Heart right ventricle (tissue), 16 donors: ENCODE measurements at regions not wholly inside any gene's neighbourhood (a gene's known extent, or its start where the extent isn't known, plus 50 kb on each side); places are given as distances from the start of the nearest gene placed in this dataset.
"Not testable (repeated sequence)": the region's sequence is repeated elsewhere in the genome, so short reads cannot be mapped to it uniquely, and the experiment has no call there.

Experiments
- ATAC-seq, 8 donors: fragments of 200-7000 bp; cut with Tn5 transposase; one replicate each; pipeline ENCODE4 v1.9.1; 2020; ENCODE audit warnings: mild to moderate bottlenecking in 8 of 8, moderate library complexity in 8 of 8, moderate number of reproducible peaks in 1 of 8
- DNase-seq, 2 donors: peaks; one replicate each; pipeline ENCODE4 v3.0.0-alpha.2; 2020
- H3K27ac ChIP-seq, 10 donors: fragments of 200-600 bp; sonication (generic) in 2 of 10; one replicate each; pipeline versions ENCODE4 v1.5.0 to v1.8.0; 2020 to 2022; ENCODE audit warnings: mild to moderate bottlenecking in 3 of 10
- H3K27me3 ChIP-seq, 7 donors: fragments of 200-600 bp; one replicate each; pipeline ENCODE4 v1.8.0; 2021 to 2022; ENCODE audit warnings: mild to moderate bottlenecking in 2 of 7
- H3K36me3 ChIP-seq, 9 donors: fragments of 200-600 bp; sonication (generic) in 1 of 9; one replicate each; pipeline versions ENCODE4 v1.5.0 to v1.8.0; 2020 to 2022; ENCODE audit warnings: mild to moderate bottlenecking in 2 of 9
- H3K4me1 ChIP-seq, 9 donors: fragments of 200-600 bp; sonication (generic) in 1 of 9; one replicate each; pipeline versions ENCODE4 v1.5.0 to v1.8.0; 2020 to 2022; ENCODE audit warnings: mild to moderate bottlenecking in 4 of 9
- H3K4me3 ChIP-seq, 10 donors: fragments of 200-600 bp; sonication (generic) in 2 of 10; one replicate each; pipeline versions ENCODE4 v1.5.0 to v1.8.0; 2020 to 2022; ENCODE audit warnings: mild to moderate bottlenecking in 7 of 10, moderate library complexity in 2 of 10
- H3K9me3 ChIP-seq, 11 donors: fragments of 200-600 bp in 10 of 11; sonication (generic) in 2 of 11; one replicate each; pipeline versions ENCODE4 v1.5.0 to v1.8.0; 2013 to 2022; ENCODE audit warnings: mild to moderate bottlenecking in 2 of 11, control low read depth in 1 of 11, moderate library complexity in 1 of 11
- CTCF ChIP-seq, 9 donors: fragments of 200-600 bp; sonication (generic) in 2 of 9; IDR thresholded peaks; one replicate each; pipeline versions ENCODE4 v1.5.0 to v1.8.0; 2021 to 2022; ENCODE audit warnings: antibody characterized with exemption in 9 of 9, mild to moderate bottlenecking in 5 of 9, moderate library complexity in 1 of 9
- WGBS, 2 donors: extraction: QIAGEN DNeasy Blood & Tissue Kit; methylation state at CpG; one replicate each; pipeline ENCODE4 v1.1.7; 2013; ENCODE audit warnings: inconsistent platforms in 1 of 2; 5-methylcytosine and 5-hydroxymethylcytosine counted together
- intact Hi-C, 10 donors: fragments of 100-400 bp; cut with DNase I; formaldehyde crosslinking; loops; one replicate each; pipeline versions ENCODE4 v1.11.1 to v1.14.2; 2022
- donor health status: Arrhythmogenic right ventricular cardiomyopathy.
- donor health status: ischemic (EF 13 %, LVEDD 7.1; RV severe dilation, severe dysfunction).
- donor health status: healthy with polysubstance abuse.
- donor health status: DM: no; HTN: yes; CAD: no.
- donor health status: DM: no; HTN: no; CAD: no.
- donor health status: ischemic (EF 25% LVEDD 6.9; RV normal size, moderate dysfunction).
- donor health status: ischemic (EF 25% LVEDD 5.7; RV mildly dilated, moderate dysfunction).
- donor health status: healthy.
- donor health status: DM: yes; HTN: yes; CAD: no.
- donor health status: Ischemic cardiomyopathy.
- donor health status: ischemic (EF 35%, LVEDD 5.7; RV mildly dilated, moderate dysfunction).
- donor health status: nonischemic (EF 11% LVEDD 7.7; RV severe dilation, severe dysfunction).
- donor health status: DM: yes; HTN: yes; CAD: no.
- donor health status: PGD.
- donor health status: ischemic (EF 29% LVEDD 5.4; RV normal size, mild dysfunction).
- donor health status: nonischemic (EF 23%, LVEDD 6.1; RV moderate dilation, normal function).

DNA sequence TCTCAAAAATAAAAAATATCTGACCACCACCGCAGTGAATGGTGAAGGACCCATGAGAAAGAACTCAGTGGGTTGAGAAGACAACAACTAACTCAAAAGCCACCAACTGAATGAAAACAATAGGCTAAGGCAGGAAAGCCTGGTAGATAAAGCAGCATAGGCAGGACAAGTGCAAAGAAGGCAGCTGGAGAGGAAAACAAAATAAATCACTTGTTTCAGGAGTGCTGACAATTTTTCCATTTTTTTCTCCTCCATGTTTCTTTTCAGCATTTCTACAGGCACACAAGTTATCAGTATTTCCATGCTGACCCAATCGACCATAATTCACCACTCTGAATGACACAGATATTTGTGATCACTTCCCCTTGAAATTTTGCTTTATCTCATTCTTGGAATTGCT, 597.8 kb downstream of the LIG4 start:
- TF ChIP-seq CTCF (IDR thresholded peaks at IDR 0.05), result no peak
- intact Hi-C loops, result no loop called here

DNA sequence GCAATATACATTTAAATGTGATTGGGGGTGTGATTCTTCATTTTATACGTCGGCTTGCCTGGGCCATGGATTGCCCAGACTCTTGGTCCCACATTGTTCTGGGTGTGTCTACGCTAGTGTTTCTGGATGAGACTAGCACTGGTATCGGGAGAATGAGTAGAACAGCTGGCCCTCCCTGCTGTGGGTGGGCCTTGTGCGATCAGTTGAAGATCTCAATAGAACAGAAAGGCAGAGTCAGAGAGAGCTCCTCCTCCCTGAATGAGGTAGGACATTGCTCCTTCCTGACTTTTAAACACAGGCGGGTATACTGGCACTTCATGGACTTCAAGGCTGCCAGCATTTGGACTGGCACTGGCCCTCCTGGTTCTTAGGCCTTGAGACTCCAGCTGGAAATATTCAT, 603.0 kb downstream of the LIG4 start:
- peaks cover 0 to 6% (median 0%) of the 10 kb centered on the region in 11 donors for H3K9me3 ChIP-seq
- H3K4me1 ChIP-seq, result no peaks in the 10 kb centered on the region
- no peaks in the 10 kb centered on the region for H3K36me3 ChIP-seq
- no peak overlapping the region for H3K27ac ChIP-seq
- ATAC-seq (no peak), DNase-seq (no peak)
- WGBS, 2 donors, result 95 to 97% methylated on average over 6 of the region's 6 CpGs
- no peak for TF ChIP-seq CTCF (IDR thresholded peaks at IDR 0.05)
- intact Hi-C loops, result no loop called here
- H3K4me3 ChIP-seq, result no peak overlapping the region
- H3K27me3 ChIP-seq, result no peaks in the 10 kb centered on the region

More for the DNA sequence above, 597.8 kb downstream of the LIG4 start:
- 54 to 60% methylated on average over 2 of the region's 2 CpGs for WGBS, 2 donors
- ATAC-seq (no peak), DNase-seq (no peak)
- H3K27me3 ChIP-seq, result no peaks in the 10 kb centered on the region
- H3K4me1 ChIP-seq, result no peaks in the 10 kb centered on the region
- H3K36me3 ChIP-seq, result no peaks in the 10 kb centered on the region
- H3K27ac ChIP-seq, result no peak overlapping the region
- H3K4me3 ChIP-seq, result no peak overlapping the region
- H3K9me3 ChIP-seq, result peaks cover 0 to 6% (median 0%) of the 10 kb centered on the region in 11 donors

GRCh38 chr13:107608736-107609135, 606.6 kb downstream of the LIG4 start:
- no peak overlapping the region for H3K27ac ChIP-seq
- TF ChIP-seq CTCF (IDR thresholded peaks at IDR 0.05), result no peak
- ATAC-seq (no peak), DNase-seq (no peak)
- intact Hi-C loops, result no loop called here
- no peaks in the 10 kb centered on the region for H3K9me3 ChIP-seq
- H3K27me3 ChIP-seq, result no peaks in the 10 kb centered on the region
- WGBS, 2 donors, result 91 to 95% methylated on average over 9 of the region's 9 CpGs
- H3K36me3 ChIP-seq, result no peaks in the 10 kb centered on the region
- no peaks in the 10 kb centered on the region for H3K4me1 ChIP-seq
- H3K4me3 ChIP-seq, result no peak overlapping the region

DNA sequence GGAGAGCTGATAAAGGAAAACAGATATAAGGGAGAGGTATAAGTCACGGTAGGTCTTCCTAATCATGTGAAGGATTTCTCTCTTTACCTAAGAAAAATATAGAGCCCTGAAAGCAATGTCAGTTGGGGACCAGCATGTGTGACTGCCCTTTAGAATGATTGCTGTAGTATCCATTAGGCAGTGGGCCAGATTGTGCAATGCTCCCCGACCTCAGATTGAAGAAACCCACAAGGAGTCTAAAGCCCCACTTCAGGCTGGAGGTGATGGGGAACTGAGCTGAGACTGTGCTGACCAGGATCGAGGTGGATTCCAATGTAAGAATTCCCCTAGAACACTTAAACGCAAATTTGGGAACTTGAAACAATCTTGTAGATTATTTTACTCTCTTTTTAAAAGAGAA, 614.4 kb downstream of the LIG4 start:
- no peak for ATAC-seq
- intact Hi-C loops, result no loop called here
- H3K27ac ChIP-seq, result no peak overlapping the region
- no peak for DNase-seq
- H3K27me3 ChIP-seq, result no peaks in the 10 kb centered on the region
- WGBS, 2 donors, result 71 to 81% methylated on average over 4 of the region's 4 CpGs
- no peak overlapping the region for H3K4me3 ChIP-seq
- no peaks in the 10 kb centered on the region for H3K9me3 ChIP-seq
- no peak for TF ChIP-seq CTCF (IDR thresholded peaks at IDR 0.05)
- no peaks in the 10 kb centered on the region for H3K36me3 ChIP-seq
- no peaks in the 10 kb centered on the region for H3K4me1 ChIP-seq

DNA sequence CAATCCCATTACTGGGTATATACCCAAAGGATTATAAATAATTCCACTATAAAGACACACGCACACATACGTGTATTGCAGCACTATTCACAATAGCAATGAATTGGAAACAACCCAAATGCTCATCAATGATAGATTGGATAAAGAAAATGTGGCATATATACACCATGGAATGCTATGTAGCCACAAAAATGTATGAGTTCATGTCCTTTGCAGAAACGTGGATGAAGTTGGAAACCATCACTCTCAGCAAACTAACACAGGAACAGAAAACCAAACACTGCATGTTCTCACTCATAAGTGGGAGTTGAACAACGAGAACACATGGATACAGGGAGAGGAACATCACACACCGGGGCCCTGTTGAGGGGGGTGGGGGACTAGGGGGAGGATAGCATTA, 619.0 kb downstream of the LIG4 start:
- intact Hi-C loops, H3K9me3 ChIP-seq, H3K36me3 ChIP-seq, H3K4me3 ChIP-seq, ATAC-seq, H3K27ac ChIP-seq, H3K4me1 ChIP-seq, DNase-seq, H3K27me3 ChIP-seq: not testable (repeated sequence)
- WGBS, 2 donors, result 74 to 75% methylated on average over 5 of the region's 5 CpGs
